Astrocyte (in vitro differentiated cells and primary cell): ENCODE measurements at regions not wholly inside any gene's neighbourhood (a gene's known extent, or its start where the extent isn't known, plus 50 kb on each side); places are given as distances from the start of the nearest gene placed in this dataset.

ENCODE experiments used
- CTCF ChIP-seq: IDR thresholded peaks from 2 replicates; pipeline ENCODE4 v1.5.1; 2011; ENCODE audit warnings: low read depth, mild to moderate bottlenecking, inconsistent platforms, low read length, moderate library complexity; ENCODE audit not compliant: insufficient read depth
- EZH2 ChIP-seq: IDR thresholded peaks from 2 replicates; pipeline ENCODE4 v1.6.1; 2012; ENCODE audit warnings: mild to moderate bottlenecking, low read length, inconsistent platforms; ENCODE audit not compliant: insufficient read depth

- TF ChIP-seq EZH2 (no peak), CTCF (no peak)
Measured at GRCh38 chr15:95655089-95655607, 675.4 kb upstream of the NR2F2 start.
